K562 (cell line): ENCODE measurements at regions not wholly inside any gene's neighbourhood (a gene's known extent, or its start where the extent isn't known, plus 50 kb on each side); places are given as distances from the start of the nearest gene placed in this dataset.

ENCODE experiments used
- ATAC-seq: fragments of 200-7000 bp; cut with Tn5 transposase; 3 replicates; pipeline ENCODE4 v1.9.1; 2020; ENCODE audit warnings: moderate library complexity
- BruUV-seq: library from RNA; stranded (reverse); fragments of 400-500 nt; replicated peaks from 2 replicates; lab custom pipeline; 2021; lab: Mats Ljungman, UMichigan
- CTCF ChIA-PET: fragments of 300-600 bp; formaldehyde crosslinking; extraction: SDS; loops from one replicate; lab custom pipeline; 2021; ENCODE audit warnings: low intra/inter-chr PET ratio; lab: Yijun Ruan, JAX
- POLR2A ChIA-PET: fragments of 300-600, 350-650 bp; sonication (Branson Sonifier 250); formaldehyde crosslinking; extraction: SDS; loops from one replicate; lab custom pipeline; 2021; ENCODE audit warnings: antibody characterized with exemption, inconsistent platforms; lab: Yijun Ruan, JAX
- DNase-seq, 4 experiments: peaks; one replicate each; pipeline versions ENCODE4 v3.0.0 to v3.0.0-alpha.2; 2011 to 2018; ENCODE audit warnings: low spot score in 3 of 4, mixed read lengths in 3 of 4; ENCODE audit errors: extremely low read depth in 1 of 4
- FAIRE-seq: peaks from 2 replicates; lab custom pipeline; 2011; peaks lifted over from hg19 to GRCh38; lab: Jason Lieb, UNC
- H2AFZ ChIP-seq: 2 replicates; pipeline ENCODE4 v1.6.0; 2011; ENCODE audit warnings: low read depth, low read length, control low read depth, inconsistent platforms
- H3K27ac ChIP-seq: fragments of 200-600 bp; 3 replicates; pipeline ENCODE4 v1.8.0; 2011; ENCODE audit warnings: low read depth, mild to moderate bottlenecking, control low read depth, inconsistent platforms, low read length, moderate library complexity, mixed read lengths; ENCODE audit errors: extremely low read depth
- H3K27me3 ChIP-seq, 2 experiments: fragments of 300-600 bp in 1 of 2; 2 replicates in 1 of 2; 3 replicates in 1 of 2; pipeline versions ENCODE4 v1.6.0 to v1.8.0; 2011; ENCODE audit warnings: inconsistent platforms in 2 of 2, low read length in 2 of 2, mild to moderate bottlenecking in 1 of 2, mixed read lengths in 1 of 2, moderate library complexity in 1 of 2; ENCODE audit not compliant: control insufficient read depth in 2 of 2, insufficient read depth in 2 of 2
- H3K36me3 ChIP-seq: fragments of 300-600 bp; 3 replicates; pipeline ENCODE4 v1.8.0; 2011; ENCODE audit warnings: mild to moderate bottlenecking, low read length, inconsistent platforms; ENCODE audit not compliant: control insufficient read depth, insufficient read depth
- H3K4me1 ChIP-seq, 2 experiments: fragments of 200-600 bp in 1 of 2; replicated peaks in 1 of 2; 2 replicates in 1 of 2; 3 replicates in 1 of 2; pipeline versions ENCODE4 v1.5.1 to v1.8.0; 2011; ENCODE audit warnings: inconsistent platforms in 2 of 2, low read length in 2 of 2, mild to moderate bottlenecking in 1 of 2, mixed read lengths in 1 of 2, moderate library complexity in 1 of 2; ENCODE audit not compliant: control insufficient read depth in 2 of 2, insufficient read depth in 2 of 2
- H3K4me2 ChIP-seq: 2 replicates; pipeline ENCODE4 v1.6.1; 2011; ENCODE audit warnings: low read length, control low read depth, inconsistent platforms, mixed read lengths; ENCODE audit not compliant: insufficient read depth
- H3K4me3 ChIP-seq: fragments of 200-600 bp; sonication (generic), shearing (Covaris generic); 2 replicates; pipeline ENCODE4 v1.5.1; 2016; ENCODE audit warnings: control low read depth, inconsistent platforms
- H3K79me2 ChIP-seq: fragments of 200-600 bp; 3 replicates; pipeline ENCODE4 v1.8.0; 2011; ENCODE audit warnings: low read length, inconsistent platforms; ENCODE audit not compliant: control insufficient read depth, insufficient read depth
- H3K9ac ChIP-seq, 2 experiments: 2 replicates each; pipeline versions ENCODE4 v1.6.0 to v1.6.1; 2011; ENCODE audit warnings: low read depth in 2 of 2, low read length in 2 of 2, control low read depth in 1 of 2, inconsistent platforms in 1 of 2, mild to moderate bottlenecking in 1 of 2, mixed read lengths in 1 of 2; ENCODE audit not compliant: insufficient read depth in 1 of 2
- H3K9me1 ChIP-seq: one replicate; pipeline ENCODE4 v1.6.0; 2011; ENCODE audit warnings: inconsistent platforms, mild to moderate bottlenecking, low read length, moderate library complexity; ENCODE audit not compliant: control insufficient read depth, insufficient read depth
- H3K9me3 ChIP-seq: replicated peaks from 2 replicates; pipeline ENCODE4 v1.5.1; 2011; ENCODE audit warnings: low read depth, low read length, inconsistent platforms; ENCODE audit not compliant: control insufficient read depth, insufficient read depth
- H4K20me1 ChIP-seq: replicated peaks from 2 replicates; pipeline ENCODE4 v1.6.1; 2011; ENCODE audit warnings: low read length, inconsistent platforms, mixed read lengths; ENCODE audit not compliant: control insufficient read depth, insufficient read depth
- ATF2 ChIP-seq: sonication (generic); formaldehyde crosslinking; IDR thresholded peaks from 2 replicates; pipeline ENCODE4 v1.8.1; 2022; ENCODE audit warnings: missing genetic modification reagents
- DEAF1 ChIP-seq: fragments of 450-650 bp; formaldehyde crosslinking; IDR thresholded peaks from 2 replicates; pipeline ENCODE4 v1.4.0; 2020; ENCODE audit warnings: mild to moderate bottlenecking, moderate library complexity
- E2F5 ChIP-seq: sonication (generic); formaldehyde crosslinking; IDR thresholded peaks from 2 replicates; pipeline ENCODE4 v1.8.0; 2022; ENCODE audit warnings: mild to moderate bottlenecking, missing genetic modification reagents
- HNRNPLL ChIP-seq: fragments of 200-400 bp; formaldehyde crosslinking; IDR thresholded peaks from 2 replicates; pipeline ENCODE4 v1.6.1; 2017; ENCODE audit warnings: low read length, low read depth, mild to moderate bottlenecking; ENCODE audit not compliant: poor library complexity, severe bottlenecking
- IFI16 ChIP-seq: fragments of 250-450 bp; sonication (Bioruptor Pico); IDR thresholded peaks from 2 replicates; pipeline ENCODE4 v2.1.2; 2022; ENCODE audit warnings: mild to moderate bottlenecking, inconsistent platforms
- MLX ChIP-seq, 2 experiments: fragments of 450-650 bp in 1 of 2; sonication (generic) in 1 of 2; formaldehyde crosslinking; conservative IDR thresholded peaks; 2 replicates each; pipeline versions ENCODE4 v1.4.0 to v1.8.1; 2020 to 2022; ENCODE audit warnings: mild to moderate bottlenecking in 1 of 2, missing genetic modification reagents in 1 of 2
- NFXL1 ChIP-seq: fragments of 450-650 bp; formaldehyde crosslinking; IDR thresholded peaks from 2 replicates; pipeline ENCODE4 v1.4.0; 2021; ENCODE audit warnings: mild to moderate bottlenecking
- RAD21 ChIP-seq, 2 experiments: fragments of 250-450 bp in 1 of 2; fragments of 450-650 bp in 1 of 2; sonication (Bioruptor Pico) in 1 of 2; formaldehyde crosslinking in 1 of 2; IDR thresholded peaks in 1 of 2; conservative IDR thresholded peaks in 1 of 2; 2 replicates each; pipeline versions ENCODE4 v1.4.0 to v1.8.0; 2020 to 2022; ENCODE audit warnings: mild to moderate bottlenecking in 2 of 2, moderate library complexity in 1 of 2
- RBM25 ChIP-seq: fragments of 200-400 bp; formaldehyde crosslinking; IDR thresholded peaks from 2 replicates; pipeline ENCODE4 v1.6.1; 2018; ENCODE audit warnings: low read length, low read depth, moderate library complexity; ENCODE audit not compliant: severe bottlenecking
- SMC3 ChIP-seq: conservative IDR thresholded peaks from 2 replicates; pipeline ENCODE4 v1.6.1; 2011; ENCODE audit warnings: low read depth, low read length, improper control_type of control experiment; ENCODE audit not compliant: insufficient read depth
- TEAD4 ChIP-seq, 2 experiments: sonication (generic) in 1 of 2; formaldehyde crosslinking in 1 of 2; IDR thresholded peaks; 2 replicates each; pipeline versions ENCODE4 v1.6.1 to v1.8.0; 2012 to 2022; ENCODE audit warnings: borderline replicate concordance in 1 of 2, inconsistent platforms in 1 of 2, low read length in 1 of 2, mild to moderate bottlenecking in 1 of 2, missing genetic modification reagents in 1 of 2
- THAP7 ChIP-seq: fragments of 250-450 bp; sonication (Bioruptor Pico); IDR thresholded peaks from 2 replicates; pipeline ENCODE4 v1.5.0; 2021
- ZFP36 ChIP-seq: fragments of 150-350 bp; IDR thresholded peaks from 2 replicates; pipeline ENCODE4 v1.6.1; 2018; ENCODE audit warnings: low read length, low read depth; ENCODE audit not compliant: partially characterized antibody
- WGBS: fragments of 100-300 bp; shearing (Covaris generic); methylation state at CpG from one replicate; pipeline ENCODE4 v1.1.6; 2016; ENCODE audit warnings: low coverage, mixed read lengths; ENCODE audit not compliant: insufficient coverage; ENCODE audit errors: missing lambda C conversion rate; 5-methylcytosine and 5-hydroxymethylcytosine counted together
- in situ Hi-C: fragments of 300-500 bp; cut with MboI; formaldehyde crosslinking; loops from 4 replicates; pipeline ENCODE4 v1.15.0; 2018; ENCODE audit warnings: inconsistent platforms, mixed read lengths
- intact Hi-C: fragments of 100-400 bp; cut with micrococcal nuclease; formaldehyde crosslinking; loops from 2 replicates; pipeline ENCODE4 v1.14.2; 2022

- no peak for TF ChIP-seq MLX (CRISPR knock-in tag; conservative IDR thresholded peaks at IDR 0.05)
- TF ChIP-seq IFI16 (CRISPR knock-in tag) = no peak
- TF ChIP-seq TEAD4 (IDR thresholded peaks at IDR 0.05; ENCODE audit: low read length) = no peak
- no peak for TF ChIP-seq TEAD4 (CRISPR knock-in tag; IDR thresholded peaks at IDR 0.05; ENCODE audit: borderline replicate concordance)
- TF ChIP-seq HNRNPLL = no peak
- TF ChIP-seq THAP7 = no peak
- TF ChIP-seq NFXL1 = no peak
- no peak for TF ChIP-seq DEAF1 (CRISPR knock-in tag)
- TF ChIP-seq, all 486 proteins: peak for 0
These were observed 106.6 kb upstream of the MKLN1 start (continued) for GRCh38 chr7:131221061-131221460.

- FAIRE-seq (peak; percentile 51), DNase-seq (no peak), ATAC-seq (peak; percentile 74)
- in situ Hi-C loops (no loop called here), intact Hi-C loops (loop anchor here (10.0 kb wide), 1 partner anchor 203 kb away; no protein-coding TSS in a partner anchor)
- no peaks in the 10 kb centered on the region; a peak in 1 of 5 replicates for H3K4me1 ChIP-seq
- no peak overlapping the region for H3K4me3 ChIP-seq
- peaks cover 14 to 25% of the 10 kb centered on the region in 2 experiments for H3K27me3 ChIP-seq
- H4K20me1 ChIP-seq = no peaks in the 10 kb centered on the region
- no peak overlapping the region for H2AFZ ChIP-seq
- H3K27ac ChIP-seq = no peak overlapping the region
- ChIA-PET POLR2A (interaction anchor here (0.8 kb wide), 1 partner anchor 63 kb away, joined by 4 read pairs; no protein-coding TSS in a partner anchor), CTCF (no interaction called here)
- no TSS peak for BruUV-seq
- H3K36me3 ChIP-seq = no peaks in the 10 kb centered on the region
- H3K4me2 ChIP-seq = no peak overlapping the region
- no peaks in the 10 kb centered on the region for H3K9me3 ChIP-seq
- WGBS = 0% methylated on average over 2 of the region's 2 CpGs
- no peak overlapping the region for H3K9ac ChIP-seq
- no peaks in the 10 kb centered on the region for H3K9me1 ChIP-seq
- H3K79me2 ChIP-seq = no peaks in the 10 kb centered on the region
- TF ChIP-seq RBM25 (peak; percentile 18), E2F5 (CRISPR knock-in tag) (no peak), ZFP36 (peak; percentile 49), ATF2 (CRISPR knock-in tag) (no peak), SMC3 (no peak), RAD21 (CRISPR knock-in tag; conservative IDR thresholded peaks at IDR 0.05 in 1 of 2, IDR thresholded peaks at IDR 0.05 in 1 of 2) (peak in 1 of 2 experiments; percentile 15; a peak in 1 of 4 replicates)
These were observed 105.5 kb upstream of the MKLN1 start for GRCh38 chr7:131222171-131222570.
